ENCODE measurements at regions not wholly inside any gene's neighbourhood (a gene's known extent, or its start where the extent isn't known, plus 50 kb on each side); places are given as distances from the start of the nearest gene placed in this dataset.

DNA sequence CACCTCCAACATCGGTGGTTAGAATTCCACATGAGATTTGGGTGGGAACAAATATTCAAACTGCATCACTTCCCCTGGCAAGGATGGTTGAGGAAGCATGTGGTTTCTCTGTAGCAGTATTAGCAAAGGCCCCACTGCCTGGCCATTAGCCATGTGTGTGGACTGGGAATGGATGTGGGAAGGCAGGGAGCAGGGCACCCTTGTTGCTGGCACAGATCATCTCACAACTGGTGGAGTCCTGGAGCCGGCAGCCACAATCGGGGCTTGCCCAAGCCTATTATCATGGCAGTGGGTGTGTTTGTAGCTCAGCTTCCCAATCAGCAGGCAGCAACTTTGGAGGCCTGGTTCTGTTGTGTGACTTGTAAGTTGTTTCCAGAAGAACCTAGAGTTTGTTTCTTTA, 391.9 kb downstream of the DLEU7 start:
- TF ChIP-seq, protein P1, sequence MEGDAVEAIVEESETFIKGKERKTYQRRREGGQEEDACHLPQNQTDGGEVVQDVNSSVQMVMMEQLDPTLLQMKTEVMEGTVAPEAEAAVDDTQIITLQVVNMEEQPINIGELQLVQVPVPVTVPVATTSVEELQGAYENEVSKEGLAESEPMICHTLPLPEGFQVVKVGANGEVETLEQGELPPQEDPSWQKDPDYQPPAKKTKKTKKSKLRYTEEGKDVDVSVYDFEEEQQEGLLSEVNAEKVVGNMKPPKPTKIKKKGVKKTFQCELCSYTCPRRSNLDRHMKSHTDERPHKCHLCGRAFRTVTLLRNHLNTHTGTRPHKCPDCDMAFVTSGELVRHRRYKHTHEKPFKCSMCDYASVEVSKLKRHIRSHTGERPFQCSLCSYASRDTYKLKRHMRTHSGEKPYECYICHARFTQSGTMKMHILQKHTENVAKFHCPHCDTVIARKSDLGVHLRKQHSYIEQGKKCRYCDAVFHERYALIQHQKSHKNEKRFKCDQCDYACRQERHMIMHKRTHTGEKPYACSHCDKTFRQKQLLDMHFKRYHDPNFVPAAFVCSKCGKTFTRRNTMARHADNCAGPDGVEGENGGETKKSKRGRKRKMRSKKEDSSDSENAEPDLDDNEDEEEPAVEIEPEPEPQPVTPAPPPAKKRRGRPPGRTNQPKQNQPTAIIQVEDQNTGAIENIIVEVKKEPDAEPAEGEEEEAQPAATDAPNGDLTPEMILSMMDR (IDR thresholded peaks at IDR 0.05; ENCODE audit: low read length): no peak
- no peak for TF ChIP-seq EZH2 (IDR thresholded peaks at IDR 0.05; ENCODE audit: borderline replicate concordance, low read length)

Measured in OCI-LY1 (cell line).